SK-N-SH (cell line): ENCODE measurements at regions not wholly inside any gene's neighbourhood (a gene's known extent, or its start where the extent isn't known, plus 50 kb on each side); places are given as distances from the start of the nearest gene placed in this dataset.

Experiments
- EP300 ChIP-seq, 2 experiments: IDR thresholded peaks; 2 replicates each; pipeline versions ENCODE4 v1.4.0 to v1.6.1; 2012; ENCODE audit warnings: borderline replicate concordance in 1 of 2, low read depth in 1 of 2, low read length in 1 of 2
- TCF12 ChIP-seq: IDR thresholded peaks from 2 replicates; pipeline ENCODE4 v1.4.0; 2012
- TF ChIP-seq, protein P1 (sequence below): fragments of 200-600 bp; sonication (generic); IDR thresholded peaks from 2 replicates; pipeline ENCODE4 v1.6.1; 2017; ENCODE audit warnings: antibody characterized with exemption, mild to moderate bottlenecking, moderate library complexity

- TF ChIP-seq, protein P1, sequence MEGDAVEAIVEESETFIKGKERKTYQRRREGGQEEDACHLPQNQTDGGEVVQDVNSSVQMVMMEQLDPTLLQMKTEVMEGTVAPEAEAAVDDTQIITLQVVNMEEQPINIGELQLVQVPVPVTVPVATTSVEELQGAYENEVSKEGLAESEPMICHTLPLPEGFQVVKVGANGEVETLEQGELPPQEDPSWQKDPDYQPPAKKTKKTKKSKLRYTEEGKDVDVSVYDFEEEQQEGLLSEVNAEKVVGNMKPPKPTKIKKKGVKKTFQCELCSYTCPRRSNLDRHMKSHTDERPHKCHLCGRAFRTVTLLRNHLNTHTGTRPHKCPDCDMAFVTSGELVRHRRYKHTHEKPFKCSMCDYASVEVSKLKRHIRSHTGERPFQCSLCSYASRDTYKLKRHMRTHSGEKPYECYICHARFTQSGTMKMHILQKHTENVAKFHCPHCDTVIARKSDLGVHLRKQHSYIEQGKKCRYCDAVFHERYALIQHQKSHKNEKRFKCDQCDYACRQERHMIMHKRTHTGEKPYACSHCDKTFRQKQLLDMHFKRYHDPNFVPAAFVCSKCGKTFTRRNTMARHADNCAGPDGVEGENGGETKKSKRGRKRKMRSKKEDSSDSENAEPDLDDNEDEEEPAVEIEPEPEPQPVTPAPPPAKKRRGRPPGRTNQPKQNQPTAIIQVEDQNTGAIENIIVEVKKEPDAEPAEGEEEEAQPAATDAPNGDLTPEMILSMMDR = no peak
- no peak for TF ChIP-seq TCF12
- TF ChIP-seq EP300 (IDR thresholded peaks at IDR 0.05; ENCODE audit: borderline replicate concordance in 1 of 2, low read depth in 1 of 2, low read length in 1 of 2) = no peak
Measured at GRCh38 chr10:45558425-45558824, 114.1 kb downstream of the ZFAND4 start.
